GM12878 (cell line): ENCODE measurements at regions not wholly inside any gene's neighbourhood (a gene's known extent, or its start where the extent isn't known, plus 50 kb on each side); places are given as distances from the start of the nearest gene placed in this dataset.

ENCODE experiments used
- ATAC-seq: fragments of 200-7000 bp; cut with Tn5 transposase; 3 replicates; pipeline ENCODE4 v1.9.1; 2020; ENCODE audit warnings: mild to moderate bottlenecking, moderate library complexity
- BruUV-seq: library from RNA; stranded (reverse); fragments of 400-500 nt; replicated peaks from 2 replicates; lab custom pipeline; 2021; lab: Mats Ljungman, UMichigan
- CTCF ChIA-PET: fragments of 300-600 bp; sonication (Branson Sonifier 250); formaldehyde crosslinking; extraction: SDS; loops from one replicate; lab custom pipeline; 2021; ENCODE audit warnings: inconsistent platforms; lab: Yijun Ruan, JAX
- POLR2A ChIA-PET: fragments of 350-600 bp; formaldehyde crosslinking; extraction: SDS; loops from one replicate; lab custom pipeline; 2021; ENCODE audit warnings: inconsistent platforms; lab: Charles Lee
- RAD21 ChIA-PET: fragments of 300-600 bp; sonication (Branson Sonifier 250); formaldehyde crosslinking; loops from one replicate; lab custom pipeline; 2023; ENCODE audit warnings: antibody characterized with exemption; ENCODE audit not compliant: unreplicated experiment; lab: Charles Lee
- SMC1A ChIA-PET: fragments of 300-600 bp; sonication (Branson Sonifier 250); formaldehyde crosslinking; loops from one replicate; lab custom pipeline; 2023; ENCODE audit not compliant: unreplicated experiment, uncharacterized antibody; lab: Charles Lee
- DNase-seq: peaks from one replicate; pipeline ENCODE4 v3.0.0-alpha.2; 2011; ENCODE audit warnings: low read depth, low spot score
- FAIRE-seq: peaks from 3 replicates; lab custom pipeline; 2011; peaks lifted over from hg19 to GRCh38; lab: Jason Lieb, UNC
- H2AFZ ChIP-seq: 2 replicates; pipeline ENCODE4 v1.6.0; 2011; ENCODE audit warnings: low read depth, low read length, control low read depth; ENCODE audit not compliant: control insufficient read depth
- H3K27ac ChIP-seq: 2 replicates; pipeline ENCODE4 v1.5.1; 2011; ENCODE audit warnings: control low read depth; ENCODE audit not compliant: control insufficient read depth, insufficient read depth
- H3K27me3 ChIP-seq, 2 experiments: replicated peaks in 1 of 2; 2 replicates each; pipeline versions ENCODE4 v1.6.0 to v1.6.1; 2011; ENCODE audit warnings: low read length in 1 of 2; ENCODE audit not compliant: control insufficient read depth in 2 of 2, insufficient read depth in 2 of 2
- H3K36me3 ChIP-seq, 2 experiments: 2 replicates each; pipeline ENCODE4 v1.5.1; 2011; ENCODE audit warnings: low read length in 1 of 2; ENCODE audit not compliant: control insufficient read depth in 2 of 2, insufficient read depth in 2 of 2
- H3K4me1 ChIP-seq: 2 replicates; pipeline ENCODE4 v1.6.1; 2011; ENCODE audit warnings: mild to moderate bottlenecking, low read length, moderate library complexity, mixed read lengths; ENCODE audit not compliant: control insufficient read depth, insufficient read depth
- H3K4me2 ChIP-seq: 2 replicates; pipeline ENCODE4 v1.6.0; 2011; ENCODE audit warnings: control low read depth; ENCODE audit not compliant: control insufficient read depth, insufficient read depth
- H3K4me3 ChIP-seq: fragments of 200-600 bp; sonication (generic); 2 replicates; pipeline ENCODE4 v1.5.1; 2016
- H3K79me2 ChIP-seq: 2 replicates; pipeline ENCODE4 v1.6.0; 2011; ENCODE audit warnings: low read length; ENCODE audit not compliant: control insufficient read depth, insufficient read depth
- H3K9ac ChIP-seq: 2 replicates; pipeline ENCODE4 v1.8.0; 2011; ENCODE audit warnings: low read length, control low read depth, mixed read lengths; ENCODE audit not compliant: control insufficient read depth, insufficient read depth
- H3K9me3 ChIP-seq: replicated peaks from 3 replicates; pipeline ENCODE4 v1.5.1; 2011; ENCODE audit warnings: mild to moderate bottlenecking, low read length; ENCODE audit not compliant: control insufficient read depth, insufficient read depth
- H4K20me1 ChIP-seq: 2 replicates; pipeline ENCODE4 v1.6.0; 2011; ENCODE audit not compliant: control insufficient read depth, insufficient read depth
- ATF2 ChIP-seq: IDR thresholded peaks from 2 replicates; pipeline ENCODE4 v1.6.1; 2012; ENCODE audit warnings: low read length, inconsistent platforms
- BCL11A ChIP-seq: IDR thresholded peaks from 2 replicates; pipeline ENCODE4 v1.6.1; 2011; ENCODE audit warnings: low read depth, low read length
- BCL3 ChIP-seq: IDR thresholded peaks from 2 replicates; pipeline ENCODE4 v1.6.1; 2011; ENCODE audit warnings: borderline replicate concordance, low read depth, mild to moderate bottlenecking, moderate library complexity, low read length; ENCODE audit not compliant: insufficient read depth, poor library complexity, severe bottlenecking
- CBX5 ChIP-seq: sonication (generic); IDR thresholded peaks from 2 replicates; pipeline ENCODE4 v1.6.1; 2016; ENCODE audit warnings: low read depth, moderate library complexity, mild to moderate bottlenecking, inconsistent platforms
- EP300 ChIP-seq, 2 experiments: fragments of 150-350 bp in 1 of 2; IDR thresholded peaks; 2 replicates each; pipeline ENCODE4 v1.6.1; 2011 to 2012; ENCODE audit warnings: low read depth in 2 of 2, low read length in 2 of 2, borderline replicate concordance in 1 of 2, improper control_type of control experiment in 1 of 2, inconsistent platforms in 1 of 2; ENCODE audit not compliant: control insufficient read depth in 1 of 2
- EZH2 ChIP-seq: IDR thresholded peaks from 2 replicates; pipeline ENCODE4 v1.6.1; 2012; ENCODE audit warnings: low read depth, mild to moderate bottlenecking, control low read depth, inconsistent platforms, low read length, borderline replicate concordance; ENCODE audit not compliant: control insufficient read depth
- GABPA ChIP-seq: IDR thresholded peaks from 2 replicates; pipeline ENCODE4 v1.6.1; 2014; ENCODE audit warnings: antibody characterized with exemption, low read depth, mild to moderate bottlenecking, inconsistent platforms
- HDAC6 ChIP-seq: fragments of 200-600 bp; sonication (generic); IDR thresholded peaks from one replicate; pipeline ENCODE4 v1.8.0; 2017; ENCODE audit warnings: antibody characterized with exemption; ENCODE audit not compliant: unreplicated experiment
- JUND ChIP-seq: IDR thresholded peaks from 2 replicates; pipeline ENCODE4 v1.6.1; 2012; ENCODE audit warnings: low read depth, mild to moderate bottlenecking, low read length, improper control_type of control experiment, moderate library complexity
- LARP7 ChIP-seq: fragments of 450-650 bp; IDR thresholded peaks from 2 replicates; pipeline ENCODE4 v1.6.1; 2017; ENCODE audit warnings: mild to moderate bottlenecking
- NRF1 ChIP-seq: conservative IDR thresholded peaks from 2 replicates; pipeline ENCODE4 v1.6.1; 2011; ENCODE audit warnings: mild to moderate bottlenecking, low read depth, low read length, improper control_type of control experiment
- POLR2A ChIP-seq: IDR thresholded peaks from 2 replicates; pipeline ENCODE4 v1.6.1; 2011; ENCODE audit warnings: low read depth, mild to moderate bottlenecking, low read length
- SKIL ChIP-seq: fragments of 450-650 bp; IDR thresholded peaks from 2 replicates; pipeline ENCODE4 v1.6.1; 2017; ENCODE audit warnings: mild to moderate bottlenecking, low read depth, inconsistent platforms; ENCODE audit not compliant: poor library complexity, severe bottlenecking
- SREBF1 ChIP-seq: IDR thresholded peaks from 2 replicates; pipeline ENCODE4 v1.6.1; 2012; ENCODE audit warnings: mild to moderate bottlenecking, low read length
- TCF12 ChIP-seq: IDR thresholded peaks from 2 replicates; pipeline ENCODE4 v1.6.1; 2011; ENCODE audit warnings: low read depth, mild to moderate bottlenecking, low read length
- ZNF384 ChIP-seq: IDR thresholded peaks from 2 replicates; pipeline ENCODE4 v1.6.1; 2012; ENCODE audit warnings: low read depth, mild to moderate bottlenecking, low read length, improper control_type of control experiment, borderline replicate concordance
- WGBS: methylation state at CpG from one replicate; pipeline ENCODE4 v1.1.6; 2016; ENCODE audit warnings: low lambda C conversion rate; ENCODE audit not compliant: insufficient replicate concordance, insufficient coverage; ENCODE audit errors: missing lambda C conversion rate; 5-methylcytosine and 5-hydroxymethylcytosine counted together
- in situ Hi-C: fragments of 300-500 bp; cut with MboI; formaldehyde crosslinking; loops from 9 replicates; pipeline ENCODE4 v1.14.3; 2018; ENCODE audit warnings: mixed read lengths
- intact Hi-C: fragments of 100-400 bp; cut with micrococcal nuclease; formaldehyde crosslinking; loops from one replicate; pipeline ENCODE4 v1.14.2; 2022; ENCODE audit not compliant: unreplicated experiment

GRCh38 chr15:39426552-39427532, 154.0 kb upstream of the THBS1 start:
- BruUV-seq, result no TSS peak
- Histone ChIP-seq H3K4me1 (peaks cover 25% of the 10 kb centered on the region), H3K36me3 (no peaks in the 10 kb centered on the region), H3K4me2 (peak overlapping the region; percentile 68), H3K27me3 (no peaks in the 10 kb centered on the region), H4K20me1 (no peaks in the 10 kb centered on the region), H3K79me2 (no peaks in the 10 kb centered on the region), H3K4me3 (no peak overlapping the region; the same call in 1 of the 2 replicates), H2AFZ (peak overlapping the region; percentile 28; the same call in 1 of the 2 replicates), H3K27ac (no peak overlapping the region), H3K9ac (no peak overlapping the region), H3K9me3 (no peaks in the 10 kb centered on the region; the same call in 2 of the 3 replicates)
- POLR2A ChIA-PET, result interaction anchor here (0.6 kb wide), 1 partner anchor 249 kb away, joined by 3 read pairs; no protein-coding TSS in a partner anchor
- CTCF ChIA-PET, result interaction anchor here (1.2 kb wide), 1 partner anchor 75 kb away, joined by 3 read pairs; no protein-coding TSS in a partner anchor
- SMC1A ChIA-PET, result interaction anchor here (0.8 to 0.9 kb wide), 2 partner anchors 35 to 254 kb away, joined by 3 read pairs; no protein-coding TSS in a partner anchor
- intact Hi-C loops (loop anchor here (5.0 to 10.0 kb wide), 2 partner anchors 125 to 292 kb away; no protein-coding TSS in a partner anchor), in situ Hi-C loops (no loop called here)
- peak; percentile 61 for FAIRE-seq
- peak; percentile 94 for ATAC-seq
- WGBS, result 9% methylated on average over 19 of the region's 19 CpGs
- RAD21 ChIA-PET, result no interaction called here
- DNase-seq, result peak; percentile 69
- TF ChIP-seq LARP7, result no peak
- TF ChIP-seq EZH2, result no peak
- no peak for TF ChIP-seq ZNF384
- peak; percentile 97 for TF ChIP-seq TCF12
- TF ChIP-seq NRF1, result no peak
- TF ChIP-seq JUND, result no peak
- peak; percentile 86 for TF ChIP-seq ATF2
- no peak for TF ChIP-seq POLR2A
- TF ChIP-seq CBX5, result peak; percentile 96
- peak; percentile 91 for TF ChIP-seq BCL11A
- peak; percentile 89 for TF ChIP-seq SKIL
- peak; percentile 80 for TF ChIP-seq BCL3
- TF ChIP-seq GABPA, result no peak
- TF ChIP-seq HDAC6, result no peak
- TF ChIP-seq SREBF1, result no peak
- TF ChIP-seq EP300 (IDR thresholded peaks at IDR 0.05; ENCODE audit: borderline replicate concordance in 1 of 2, control insufficient read depth in 1 of 2, low read depth in 2 of 2, low read length in 2 of 2), result peak; percentile 76 to 91; a peak in 3 of 4 replicates
